Gastroesophageal sphincter (tissue), 4 donors: ENCODE measurements at regions not wholly inside any gene's neighbourhood (a gene's known extent, or its start where the extent isn't known, plus 50 kb on each side); places are given as distances from the start of the nearest gene placed in this dataset.

Experiments used
- ATAC-seq: fragments of 150-250 bp; one replicate; pipeline ENCODE4 v1.9.1; 2016; ENCODE audit warnings: mild to moderate bottlenecking, moderate library complexity
- H3K27ac ChIP-seq, 4 donors: fragments of 200-600 bp; sonication (generic) in 3 of 4; 1 replicate in 3 of 4; 2 replicates in 1 of 4; pipeline ENCODE4 v1.5.1; 2016 to 2019
- H3K27me3 ChIP-seq: fragments of 200-600 bp; sonication (generic); one replicate; pipeline ENCODE4 v1.5.1; 2019
- H3K36me3 ChIP-seq, 2 donors: fragments of 200-600 bp; sonication (generic); one replicate each; pipeline ENCODE4 v1.5.1; 2019; ENCODE audit warnings: control low read depth in 1 of 2
- H3K4me1 ChIP-seq, 3 donors: fragments of 200-600 bp; sonication (generic); 1 replicate in 2 of 3; 2 replicates in 1 of 3; pipeline ENCODE4 v1.5.1; 2016 to 2019; ENCODE audit warnings: control low read depth in 2 of 3
- H3K4me3 ChIP-seq, 2 donors: fragments of 200-600 bp; sonication (generic); one replicate each; pipeline ENCODE4 v1.5.1; 2019; ENCODE audit warnings: mild to moderate bottlenecking in 1 of 2, moderate library complexity in 1 of 2
- H3K9me3 ChIP-seq, 3 donors: fragments of 200-600 bp; sonication (generic); one replicate each; pipeline ENCODE4 v1.5.1; 2017 to 2019; ENCODE audit warnings: control low read depth in 2 of 3
- EP300 ChIP-seq: sonication (generic); formaldehyde crosslinking; IDR thresholded peaks from one replicate; pipeline ENCODE4 v1.6.1; 2017; ENCODE audit warnings: antibody characterized with exemption, mild to moderate bottlenecking
- POLR2A ChIP-seq, 2 donors: fragments of 450-650 bp; IDR thresholded peaks; one replicate each; pipeline ENCODE4 v1.6.1; 2017; ENCODE audit warnings: antibody characterized with exemption in 2 of 2, mild to moderate bottlenecking in 2 of 2, moderate library complexity in 1 of 2
- POLR2AphosphoS5 ChIP-seq: sonication (generic); formaldehyde crosslinking; IDR thresholded peaks from one replicate; pipeline ENCODE4 v1.6.1; 2017; ENCODE audit warnings: antibody characterized with exemption
- WGBS, 2 donors: methylation state at CpG; one replicate each; pipeline ENCODE4 v1.1.5; 2018; ENCODE audit warnings: low coverage in 1 of 2; 5-methylcytosine and 5-hydroxymethylcytosine counted together
- TF ChIP-seq, protein P1 (sequence below), 4 experiments: fragments of 200-600 bp in 2 of 4; fragments of 450-650 bp in 2 of 4; sonication (generic) in 1 of 4; IDR thresholded peaks; one replicate each; pipeline ENCODE4 v1.5.1; 2017 to 2019; ENCODE audit warnings: antibody characterized with exemption in 4 of 4, mild to moderate bottlenecking in 2 of 4, moderate library complexity in 2 of 4

- Histone ChIP-seq H3K4me1 (no peaks in the 10 kb centered on the region), H3K9me3 (no peaks in the 10 kb centered on the region), H3K36me3 (no peaks in the 10 kb centered on the region), H3K27me3 (no peaks in the 10 kb centered on the region), H3K27ac (no peak overlapping the region), H3K4me3 (no peak overlapping the region)
- ATAC-seq = no peak
- TF ChIP-seq, protein P1, sequence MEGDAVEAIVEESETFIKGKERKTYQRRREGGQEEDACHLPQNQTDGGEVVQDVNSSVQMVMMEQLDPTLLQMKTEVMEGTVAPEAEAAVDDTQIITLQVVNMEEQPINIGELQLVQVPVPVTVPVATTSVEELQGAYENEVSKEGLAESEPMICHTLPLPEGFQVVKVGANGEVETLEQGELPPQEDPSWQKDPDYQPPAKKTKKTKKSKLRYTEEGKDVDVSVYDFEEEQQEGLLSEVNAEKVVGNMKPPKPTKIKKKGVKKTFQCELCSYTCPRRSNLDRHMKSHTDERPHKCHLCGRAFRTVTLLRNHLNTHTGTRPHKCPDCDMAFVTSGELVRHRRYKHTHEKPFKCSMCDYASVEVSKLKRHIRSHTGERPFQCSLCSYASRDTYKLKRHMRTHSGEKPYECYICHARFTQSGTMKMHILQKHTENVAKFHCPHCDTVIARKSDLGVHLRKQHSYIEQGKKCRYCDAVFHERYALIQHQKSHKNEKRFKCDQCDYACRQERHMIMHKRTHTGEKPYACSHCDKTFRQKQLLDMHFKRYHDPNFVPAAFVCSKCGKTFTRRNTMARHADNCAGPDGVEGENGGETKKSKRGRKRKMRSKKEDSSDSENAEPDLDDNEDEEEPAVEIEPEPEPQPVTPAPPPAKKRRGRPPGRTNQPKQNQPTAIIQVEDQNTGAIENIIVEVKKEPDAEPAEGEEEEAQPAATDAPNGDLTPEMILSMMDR (IDR thresholded peaks at IDR 0.05) = no peak
- TF ChIP-seq POLR2A (IDR thresholded peaks at IDR 0.05) (no peak), POLR2AphosphoS5 (no peak), EP300 (no peak)
These were observed 1581.5 kb downstream of the NCAM2 start for GRCh38 chr21:22579741-22580140.

DNA sequence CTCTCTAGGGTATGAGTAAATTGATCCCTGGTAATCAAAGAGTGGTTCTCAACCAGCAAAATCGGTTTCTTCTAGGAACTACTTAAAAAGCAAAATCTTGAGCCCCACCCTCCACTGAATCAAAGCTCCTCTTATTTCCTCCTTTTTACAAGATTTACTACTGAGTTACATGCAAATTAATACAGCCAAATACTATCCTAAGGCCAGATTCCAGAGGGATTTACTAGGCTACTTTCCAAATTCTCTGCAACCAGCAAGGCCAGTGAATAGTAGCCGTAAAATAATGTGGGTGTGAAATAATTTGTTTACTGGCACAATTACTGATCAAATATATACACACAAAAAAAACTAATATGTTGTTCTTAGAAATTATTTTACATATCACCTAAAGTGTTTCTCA, 1583.8 kb downstream of the NCAM2 start:
- 42 to 75% methylated on average over 2 of the region's 2 CpGs for WGBS, 2 donors
- no peak for ATAC-seq

GRCh38 chr21:22584308-22584707, 1586.1 kb downstream of the NCAM2 start:
- no peak overlapping the region for H3K4me3 ChIP-seq
- no peak for TF ChIP-seq EP300
- no peak for TF ChIP-seq POLR2AphosphoS5
- TF ChIP-seq POLR2A (IDR thresholded peaks at IDR 0.05) = no peak
- TF ChIP-seq, protein P1 (IDR thresholded peaks at IDR 0.05) = no peak
- H3K27me3 ChIP-seq = no peaks in the 10 kb centered on the region
- no peaks in the 10 kb centered on the region for H3K4me1 ChIP-seq
- no peak for ATAC-seq
- 88 to 100% methylated on average over 1 to 2 of the region's 5 CpGs for WGBS, 2 donors
- no peaks in the 10 kb centered on the region for H3K9me3 ChIP-seq
- H3K36me3 ChIP-seq = no peaks in the 10 kb centered on the region
- H3K27ac ChIP-seq = no peak overlapping the region

More for the DNA sequence above, 1583.8 kb downstream of the NCAM2 start:
- no peaks in the 10 kb centered on the region for H3K9me3 ChIP-seq
- H3K36me3 ChIP-seq = no peaks in the 10 kb centered on the region
- TF ChIP-seq POLR2A (IDR thresholded peaks at IDR 0.05) = no peak
- no peak overlapping the region for H3K4me3 ChIP-seq
- H3K4me1 ChIP-seq = no peaks in the 10 kb centered on the region
- H3K27ac ChIP-seq = no peak overlapping the region
- no peaks in the 10 kb centered on the region for H3K27me3 ChIP-seq

DNA sequence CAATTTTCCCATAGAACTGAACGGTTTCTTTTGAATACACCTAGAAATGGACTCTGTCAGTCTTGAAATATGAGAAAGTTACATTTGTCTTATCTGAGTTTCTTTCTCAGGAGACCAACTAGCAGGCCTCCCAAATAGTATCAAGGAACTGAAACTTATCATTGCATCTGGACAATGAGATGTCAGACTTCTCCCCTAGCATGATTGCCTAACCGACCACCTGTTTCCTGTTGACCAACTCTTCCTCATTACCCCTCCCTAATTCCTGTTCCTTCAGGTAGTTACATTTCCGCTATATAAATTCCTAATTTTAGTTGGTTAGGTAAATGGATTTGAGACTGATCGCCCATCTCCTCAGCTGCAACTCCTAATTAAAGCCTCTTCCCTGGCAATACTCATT, 1587.3 kb downstream of the NCAM2 start:
- no peak overlapping the region for H3K27ac ChIP-seq
- no peaks in the 10 kb centered on the region for H3K4me1 ChIP-seq
- ATAC-seq = no peak
- H3K27me3 ChIP-seq = no peaks in the 10 kb centered on the region
- TF ChIP-seq, protein P1 (IDR thresholded peaks at IDR 0.05) = no peak
- TF ChIP-seq POLR2A (IDR thresholded peaks at IDR 0.05) (no peak), EP300 (no peak), POLR2AphosphoS5 (no peak)
- H3K4me3 ChIP-seq = no peak overlapping the region
- no peaks in the 10 kb centered on the region for H3K36me3 ChIP-seq
- 73 to 84% methylated on average over 4 of the region's 4 CpGs for WGBS, 2 donors
- no peaks in the 10 kb centered on the region for H3K9me3 ChIP-seq

DNA sequence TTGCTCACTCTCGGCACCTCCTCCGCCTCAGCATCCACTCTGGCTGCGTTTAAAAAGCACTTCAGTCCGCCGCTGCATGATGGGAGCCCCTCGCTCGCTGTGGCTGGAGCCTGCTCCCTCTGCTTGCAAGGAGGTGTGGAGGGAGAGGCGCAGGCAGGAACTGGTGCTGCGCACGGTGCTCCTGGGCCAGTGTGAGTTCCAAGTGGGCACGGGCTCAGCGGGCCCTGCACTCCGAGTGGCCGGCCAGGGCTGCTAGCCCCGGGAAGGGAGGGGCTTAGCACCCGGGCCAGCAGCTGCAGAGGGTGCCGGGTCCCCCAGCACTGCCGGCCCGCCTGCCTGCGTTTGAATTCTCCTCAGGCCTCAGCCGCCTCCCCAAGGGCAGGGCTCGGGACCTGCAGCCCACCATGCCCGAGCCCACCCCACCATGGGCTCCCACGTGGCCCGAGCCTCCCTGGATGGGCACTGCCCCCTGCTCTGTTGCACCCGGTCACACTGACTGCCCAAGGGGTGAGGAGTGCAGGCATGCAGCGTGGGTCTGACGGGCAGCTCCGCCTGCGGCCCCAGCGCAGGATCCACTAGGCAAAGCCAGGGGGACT, 1599.5 kb downstream of the NCAM2 start:
- WGBS, 2 donors = 87 to 100% methylated on average over 2 to 3 of the region's 31 CpGs
- H3K36me3 ChIP-seq = no peaks in the 10 kb centered on the region
- no peaks in the 10 kb centered on the region for H3K27me3 ChIP-seq
- H3K27ac ChIP-seq = no peak overlapping the region
- no peaks in the 10 kb centered on the region for H3K4me1 ChIP-seq
- ATAC-seq = no peak
- no peak overlapping the region for H3K4me3 ChIP-seq
- H3K9me3 ChIP-seq = no peaks in the 10 kb centered on the region
- TF ChIP-seq, protein P1 (IDR thresholded peaks at IDR 0.05) = no peak
- TF ChIP-seq POLR2A (IDR thresholded peaks at IDR 0.05) (no peak), EP300 (no peak), POLR2AphosphoS5 (no peak)
